ENCODE measurements at regions not wholly inside any gene's neighbourhood (a gene's known extent, or its start where the extent isn't known, plus 50 kb on each side); places are given as distances from the start of the nearest gene placed in this dataset.
"Not testable (repeated sequence)": the region's sequence is repeated elsewhere in the genome, so short reads cannot be mapped to it uniquely, and the experiment has no call there.

DNA sequence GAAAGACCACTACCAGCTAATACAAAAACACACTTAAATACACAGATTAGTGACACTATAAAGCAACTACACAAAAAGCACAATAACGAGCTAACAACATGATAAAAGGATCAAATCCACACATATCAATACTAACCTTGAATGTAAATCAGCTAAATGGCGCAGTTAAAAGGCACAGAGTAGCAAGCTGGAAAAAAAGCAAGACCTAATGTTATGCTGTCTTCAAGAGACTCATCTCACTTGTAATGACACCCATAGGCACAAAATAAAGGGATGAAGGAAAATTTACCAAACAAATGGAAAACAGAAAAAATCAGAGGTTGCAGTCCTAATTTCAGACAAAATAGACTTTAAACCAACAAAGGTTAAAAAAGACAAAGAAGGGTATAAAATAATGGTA is 86.3 kb downstream of the NUS1 start:
- DNase-seq (ENCODE audit: low read depth): no peak

GRCh38 chr6:117771403-117771802 is 96.1 kb downstream of the NUS1 start:
- no peak for DNase-seq (ENCODE audit: low read depth)

DNA sequence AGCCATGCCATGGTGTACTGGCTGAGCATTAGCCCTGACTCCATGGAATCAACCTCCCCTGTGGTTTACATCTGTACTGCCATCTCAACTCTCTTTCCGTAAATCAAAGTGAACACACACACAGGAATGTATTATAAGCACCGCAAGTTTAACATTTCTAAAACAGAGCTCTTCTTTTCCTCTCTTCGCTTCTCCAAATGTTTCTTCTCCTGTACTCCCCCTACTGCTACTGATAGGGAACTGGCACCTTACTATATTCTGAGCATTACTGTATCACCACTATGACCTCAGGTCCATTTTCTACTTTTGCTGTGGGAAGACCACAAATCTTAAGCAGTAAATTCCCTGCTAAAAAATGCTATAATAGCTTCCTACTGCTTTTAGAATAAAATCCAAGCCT is 101.2 kb downstream of the NUS1 start:
- DNase-seq (ENCODE audit: low read depth): no peak

DNA sequence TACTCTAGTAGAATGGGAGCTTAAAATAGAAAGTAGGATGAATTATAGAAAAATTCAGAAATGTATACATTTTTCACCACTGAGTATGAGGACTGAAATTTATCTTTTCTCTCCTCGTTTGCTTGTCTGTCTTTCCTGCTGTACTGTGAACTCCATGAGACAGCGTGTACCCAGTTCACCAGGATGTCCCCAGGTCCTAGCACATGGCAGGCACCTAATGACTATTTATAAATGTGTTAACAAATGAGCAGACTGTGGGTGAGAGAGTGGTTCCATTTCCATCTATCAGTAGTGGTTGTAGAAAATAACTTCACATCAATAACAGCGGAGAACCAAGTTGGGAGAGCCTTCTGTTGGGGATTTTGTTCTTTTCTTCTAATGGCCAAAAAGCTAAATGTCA is 106.3 kb downstream of the NUS1 start:
- no peak for DNase-seq (ENCODE audit: low read depth)

DNA sequence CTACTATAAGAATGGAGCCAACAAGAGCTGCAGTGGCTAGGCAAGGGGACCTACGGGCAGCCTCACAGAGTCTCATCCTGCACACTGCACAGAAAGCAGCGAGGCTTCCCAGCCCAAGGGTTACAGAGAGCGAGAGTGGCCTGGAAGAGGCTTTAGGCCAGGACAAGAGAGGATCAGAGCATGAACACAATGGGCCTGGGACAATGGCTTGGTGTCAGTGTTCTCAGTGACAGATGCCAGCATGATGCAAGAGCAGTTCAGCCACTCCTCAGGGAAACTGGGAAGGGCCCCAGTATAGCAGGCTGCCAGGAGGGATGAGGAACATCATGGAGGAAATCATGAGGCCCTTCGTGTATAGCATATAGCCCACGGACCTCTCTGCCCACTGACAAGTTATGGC is 108.0 kb downstream of the NUS1 start:
- DNase-seq (ENCODE audit: low read depth): no peak

- DNase-seq (ENCODE audit: low read depth): no peak
These were observed 115.7 kb downstream of the NUS1 start for GRCh38 chr6:117791012-117791411.

GRCh38 chr6:117795234-117795633 is 111.8 kb upstream of the SLC35F1 start:
- DNase-seq (ENCODE audit: low read depth): no peak

- not testable (repeated sequence) for DNase-seq (ENCODE audit: low read depth)
These were observed 108.2 kb upstream of the SLC35F1 start for GRCh38 chr6:117798819-117799218.

DNA sequence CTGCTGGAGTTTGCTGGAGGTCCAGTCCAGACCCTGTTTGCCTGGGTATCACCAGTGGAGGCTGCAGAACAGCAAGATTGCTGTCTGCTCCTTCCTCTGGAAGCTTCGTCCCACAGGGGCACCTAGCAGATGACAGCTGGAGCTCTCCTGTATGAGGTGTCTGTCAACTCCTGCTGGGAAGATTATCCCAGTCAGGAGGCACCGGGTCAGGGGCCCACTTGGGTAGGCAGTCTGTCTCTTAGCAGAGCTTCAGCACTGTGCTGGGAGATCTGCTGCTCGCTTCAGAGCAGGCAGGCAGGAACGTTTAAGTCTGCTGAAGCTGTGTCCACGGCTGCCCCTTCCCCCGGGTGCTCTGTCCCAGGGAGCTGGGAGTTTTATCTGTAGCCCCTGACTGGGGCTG is 96.8 kb upstream of the SLC35F1 start:
- DNase-seq (ENCODE audit: low read depth): no peak

DNA sequence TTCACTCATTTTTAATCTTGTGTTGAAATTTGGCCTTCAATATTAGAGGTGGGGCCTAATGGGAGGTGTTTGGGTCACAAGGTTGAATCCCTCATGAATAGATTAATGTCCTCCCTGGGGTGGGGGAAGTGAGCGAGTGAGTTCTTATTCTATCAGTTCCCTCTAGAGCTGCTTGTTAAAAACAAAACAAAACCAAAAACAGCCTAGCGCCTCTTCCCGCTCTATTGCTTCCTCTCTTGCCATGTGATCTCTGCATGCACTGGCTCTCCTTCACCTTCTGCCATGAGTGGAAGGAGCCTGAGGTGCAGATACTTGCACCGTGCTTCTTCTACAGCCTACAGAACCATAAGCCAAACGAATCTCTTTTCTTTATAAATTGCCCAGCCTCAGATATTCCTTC is 89.6 kb upstream of the SLC35F1 start:
- no peak for DNase-seq (ENCODE audit: low read depth)

DNA sequence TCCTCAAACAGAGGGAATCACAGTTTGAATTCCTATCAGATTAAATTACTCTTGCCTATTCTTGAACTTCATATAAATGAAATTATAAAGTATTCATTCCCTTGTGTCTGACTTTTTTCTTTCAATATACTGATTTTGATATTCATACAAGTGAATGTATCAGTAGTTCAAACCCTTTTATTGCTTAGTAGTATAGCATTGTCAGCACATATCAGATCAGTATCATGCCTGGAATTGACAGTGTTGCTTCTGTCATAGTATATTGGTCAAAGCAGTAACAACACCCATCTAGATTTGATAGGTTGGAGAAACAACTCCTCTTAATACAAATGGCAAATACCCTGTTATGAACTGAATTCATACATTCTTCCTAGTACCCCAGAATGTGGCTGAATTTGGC is 89.1 kb upstream of the SLC35F1 start:
- DNase-seq (ENCODE audit: low read depth): no peak

GRCh38 chr6:117818449-117818848 is 88.6 kb upstream of the SLC35F1 start:
- DNase-seq (ENCODE audit: low read depth): no peak

GRCh38 chr6:117829594-117830319 is 77.3 kb upstream of the SLC35F1 start:
- DNase-seq (ENCODE audit: low read depth): no peak

GRCh38 chr6:117837261-117837660 is 69.8 kb upstream of the SLC35F1 start:
- no peak for DNase-seq (ENCODE audit: low read depth)

DNA sequence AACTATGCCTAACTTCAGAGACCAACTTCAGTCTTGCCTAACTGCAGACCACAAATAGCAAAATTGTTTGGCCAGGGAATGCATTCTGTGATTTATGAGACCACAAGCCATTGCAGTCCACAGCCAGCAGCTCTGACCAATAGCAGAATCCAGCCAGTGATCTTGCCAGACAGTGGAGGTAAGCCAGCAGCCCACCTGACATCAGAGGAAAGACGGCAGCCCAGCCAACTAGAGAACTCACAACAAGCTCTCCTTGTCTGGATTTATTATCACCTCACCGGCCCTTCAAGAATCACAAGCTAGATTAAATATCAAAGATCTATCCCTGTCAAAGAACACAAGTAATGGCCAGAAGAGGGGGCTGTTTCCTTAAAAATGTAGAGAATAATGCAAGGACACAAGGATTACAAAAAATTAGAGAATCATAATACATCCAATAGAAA is 66.5 kb upstream of the SLC35F1 start:
- DNase-seq (ENCODE audit: low read depth): peak; percentile 34

- no peak for DNase-seq (ENCODE audit: low read depth)
These were observed 59.2 kb upstream of the SLC35F1 start for GRCh38 chr6:117847912-117848311.

DNA sequence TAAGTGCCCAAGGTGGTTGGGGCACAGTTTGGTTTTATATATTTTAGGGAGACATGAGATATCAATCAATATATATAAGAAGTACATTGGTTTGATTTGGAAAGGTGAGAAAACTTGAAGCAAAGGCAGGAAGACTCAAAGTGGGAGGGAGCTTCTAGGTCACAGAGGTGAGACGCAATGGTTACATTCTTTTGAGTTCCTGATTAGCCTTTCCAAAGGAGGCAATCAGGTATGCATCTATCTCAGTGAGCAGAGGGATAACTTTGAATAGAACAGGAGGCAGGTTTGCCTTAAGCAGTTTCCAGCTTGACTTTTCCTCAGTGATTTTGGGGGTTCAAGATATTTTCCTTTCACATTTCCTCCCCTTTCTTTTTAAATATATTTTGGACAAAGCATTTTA is 58.0 kb upstream of the SLC35F1 start:
- no peak for DNase-seq (ENCODE audit: low read depth)

Measured in CMK (cell line).